ENCODE measurements at regions not wholly inside any gene's neighbourhood (a gene's known extent, or its start where the extent isn't known, plus 50 kb on each side); places are given as distances from the start of the nearest gene placed in this dataset.

- no peaks in the 10 kb centered on the region for H3K4me1 ChIP-seq (ENCODE audit: control insufficient read depth, insufficient read depth, low read length)
- H3K27me3 ChIP-seq (ENCODE audit: control insufficient read depth in 1 of 2, insufficient read depth in 2 of 2, low read length in 2 of 2), result peaks cover 4 to 10% of the 10 kb centered on the region in 2 donors
- H3K36me3 ChIP-seq (ENCODE audit: control insufficient read depth in 2 of 2, insufficient read depth in 2 of 2, low read length in 2 of 2), result no peaks in the 10 kb centered on the region
- no peaks in the 10 kb centered on the region for H3K9me3 ChIP-seq (ENCODE audit: control insufficient read depth in 2 of 2, low read length in 2 of 2)
- H3K9ac ChIP-seq (ENCODE audit: low read length in 2 of 2), result no peak overlapping the region
- H3K4me3 ChIP-seq (ENCODE audit: low read length in 2 of 2), result no peak overlapping the region
- H3K27ac ChIP-seq (ENCODE audit: low read length), result no peak overlapping the region
Measured at GRCh38 chr11:19338375-19338774, 97.6 kb upstream of the E2F8 start.

- no peak overlapping the region for H3K27ac ChIP-seq (ENCODE audit: low read length)
- no peak overlapping the region for H3K4me3 ChIP-seq (ENCODE audit: low read length in 2 of 2)
- no peaks in the 10 kb centered on the region for H3K4me1 ChIP-seq (ENCODE audit: control insufficient read depth, insufficient read depth, low read length)
- H3K9me3 ChIP-seq (ENCODE audit: control insufficient read depth in 2 of 2, low read length in 2 of 2), result no peaks in the 10 kb centered on the region
- H3K27me3 ChIP-seq (ENCODE audit: control insufficient read depth in 1 of 2, insufficient read depth in 2 of 2, low read length in 2 of 2), result peaks cover 0 to 10% of the 10 kb centered on the region in 2 donors
- no peak overlapping the region for H3K9ac ChIP-seq (ENCODE audit: low read length in 2 of 2)
- no peaks in the 10 kb centered on the region for H3K36me3 ChIP-seq (ENCODE audit: control insufficient read depth in 2 of 2, insufficient read depth in 2 of 2, low read length in 2 of 2)
Measured at GRCh38 chr11:19337779-19338178, 97.0 kb upstream of the E2F8 start.

- peaks cover 0 to 8% of the 10 kb centered on the region in 2 donors for H3K27me3 ChIP-seq (ENCODE audit: control insufficient read depth in 1 of 2, insufficient read depth in 2 of 2, low read length in 2 of 2)
- no peak overlapping the region for H3K9ac ChIP-seq (ENCODE audit: low read length in 2 of 2)
- no peaks in the 10 kb centered on the region for H3K9me3 ChIP-seq (ENCODE audit: control insufficient read depth in 2 of 2, low read length in 2 of 2)
- H3K4me1 ChIP-seq (ENCODE audit: control insufficient read depth, insufficient read depth, low read length), result no peaks in the 10 kb centered on the region
- no peaks in the 10 kb centered on the region for H3K36me3 ChIP-seq (ENCODE audit: control insufficient read depth in 2 of 2, insufficient read depth in 2 of 2, low read length in 2 of 2)
- no peak overlapping the region for H3K27ac ChIP-seq (ENCODE audit: low read length)
- no peak overlapping the region for H3K4me3 ChIP-seq (ENCODE audit: low read length in 2 of 2)
Measured at GRCh38 chr11:19336331-19336730, 95.6 kb upstream of the E2F8 start.

- Histone ChIP-seq H3K36me3 (ENCODE audit: control insufficient read depth in 2 of 2, insufficient read depth in 2 of 2, low read length in 2 of 2) (no peaks in the 10 kb centered on the region), H3K4me3 (ENCODE audit: low read length in 2 of 2) (no peak overlapping the region), H3K4me1 (ENCODE audit: control insufficient read depth, insufficient read depth, low read length) (no peaks in the 10 kb centered on the region), H3K9me3 (ENCODE audit: control insufficient read depth in 2 of 2, low read length in 2 of 2) (no peaks in the 10 kb centered on the region), H3K27ac (ENCODE audit: low read length) (no peak overlapping the region), H3K27me3 (ENCODE audit: control insufficient read depth in 1 of 2, insufficient read depth in 2 of 2, low read length in 2 of 2) (peaks cover 0 to 3% of the 10 kb centered on the region in 2 donors), H3K9ac (ENCODE audit: low read length in 2 of 2) (no peak overlapping the region)
Measured at GRCh38 chr11:19332476-19332875, 91.7 kb upstream of the E2F8 start.

- H3K36me3 ChIP-seq (ENCODE audit: control insufficient read depth in 2 of 2, insufficient read depth in 2 of 2, low read length in 2 of 2), result no peaks in the 10 kb centered on the region
- no peak overlapping the region for H3K9ac ChIP-seq (ENCODE audit: low read length in 2 of 2)
- no peak overlapping the region for H3K27ac ChIP-seq (ENCODE audit: low read length)
- no peak overlapping the region for H3K4me3 ChIP-seq (ENCODE audit: low read length in 2 of 2)
- no peaks in the 10 kb centered on the region for H3K4me1 ChIP-seq (ENCODE audit: control insufficient read depth, insufficient read depth, low read length)
- H3K9me3 ChIP-seq (ENCODE audit: control insufficient read depth in 2 of 2, low read length in 2 of 2), result no peaks in the 10 kb centered on the region
- no peaks in the 10 kb centered on the region for H3K27me3 ChIP-seq (ENCODE audit: control insufficient read depth in 1 of 2, insufficient read depth in 2 of 2, low read length in 2 of 2)
Measured at GRCh38 chr11:19330416-19330815, 89.7 kb upstream of the E2F8 start.

- Histone ChIP-seq H3K9ac (ENCODE audit: low read length in 2 of 2) (no peak overlapping the region), H3K9me3 (ENCODE audit: control insufficient read depth in 2 of 2, low read length in 2 of 2) (no peaks in the 10 kb centered on the region), H3K27me3 (ENCODE audit: control insufficient read depth in 1 of 2, insufficient read depth in 2 of 2, low read length in 2 of 2) (no peaks in the 10 kb centered on the region), H3K27ac (ENCODE audit: low read length) (no peak overlapping the region), H3K4me1 (ENCODE audit: control insufficient read depth, insufficient read depth, low read length) (no peaks in the 10 kb centered on the region), H3K4me3 (ENCODE audit: low read length in 2 of 2) (no peak overlapping the region), H3K36me3 (ENCODE audit: control insufficient read depth in 2 of 2, insufficient read depth in 2 of 2, low read length in 2 of 2) (no peaks in the 10 kb centered on the region)
Measured at GRCh38 chr11:19329970-19330369, 89.2 kb upstream of the E2F8 start.

GRCh38 chr11:19328586-19329311 is 88.0 kb upstream of the E2F8 start:
- Histone ChIP-seq H3K27ac (ENCODE audit: low read length) (no peak overlapping the region), H3K4me1 (ENCODE audit: control insufficient read depth, insufficient read depth, low read length) (no peaks in the 10 kb centered on the region), H3K9me3 (ENCODE audit: control insufficient read depth in 2 of 2, low read length in 2 of 2) (no peaks in the 10 kb centered on the region), H3K9ac (ENCODE audit: low read length in 2 of 2) (no peak overlapping the region), H3K4me3 (ENCODE audit: low read length in 2 of 2) (peak overlapping the region in 1 of 2 donors; percentile 1), H3K36me3 (ENCODE audit: control insufficient read depth in 2 of 2, insufficient read depth in 2 of 2, low read length in 2 of 2) (no peaks in the 10 kb centered on the region), H3K27me3 (ENCODE audit: control insufficient read depth in 1 of 2, insufficient read depth in 2 of 2, low read length in 2 of 2) (no peaks in the 10 kb centered on the region)

- Histone ChIP-seq H3K4me1 (ENCODE audit: control insufficient read depth, insufficient read depth, low read length) (no peaks in the 10 kb centered on the region), H3K27me3 (ENCODE audit: control insufficient read depth in 1 of 2, insufficient read depth in 2 of 2, low read length in 2 of 2) (peaks cover 0 to under 1% of the 10 kb centered on the region in 2 donors), H3K36me3 (ENCODE audit: control insufficient read depth in 2 of 2, insufficient read depth in 2 of 2, low read length in 2 of 2) (no peaks in the 10 kb centered on the region), H3K27ac (ENCODE audit: low read length) (no peak overlapping the region), H3K9me3 (ENCODE audit: control insufficient read depth in 2 of 2, low read length in 2 of 2) (no peaks in the 10 kb centered on the region), H3K4me3 (ENCODE audit: low read length in 2 of 2) (no peak overlapping the region), H3K9ac (ENCODE audit: low read length in 2 of 2) (no peak overlapping the region)
Measured at GRCh38 chr11:19327280-19327679, 86.5 kb upstream of the E2F8 start.

GRCh38 chr11:19326499-19326898 is 85.8 kb upstream of the E2F8 start:
- no peak overlapping the region for H3K27ac ChIP-seq (ENCODE audit: low read length)
- no peaks in the 10 kb centered on the region for H3K4me1 ChIP-seq (ENCODE audit: control insufficient read depth, insufficient read depth, low read length)
- peaks cover 0 to 4% of the 10 kb centered on the region in 2 donors for H3K27me3 ChIP-seq (ENCODE audit: control insufficient read depth in 1 of 2, insufficient read depth in 2 of 2, low read length in 2 of 2)
- H3K9me3 ChIP-seq (ENCODE audit: control insufficient read depth in 2 of 2, low read length in 2 of 2), result no peaks in the 10 kb centered on the region
- no peaks in the 10 kb centered on the region for H3K36me3 ChIP-seq (ENCODE audit: control insufficient read depth in 2 of 2, insufficient read depth in 2 of 2, low read length in 2 of 2)
- H3K9ac ChIP-seq (ENCODE audit: low read length in 2 of 2), result no peak overlapping the region
- H3K4me3 ChIP-seq (ENCODE audit: low read length in 2 of 2), result no peak overlapping the region

- H3K36me3 ChIP-seq (ENCODE audit: control insufficient read depth in 2 of 2, insufficient read depth in 2 of 2, low read length in 2 of 2), result no peaks in the 10 kb centered on the region
- no peaks in the 10 kb centered on the region for H3K9me3 ChIP-seq (ENCODE audit: control insufficient read depth in 2 of 2, low read length in 2 of 2)
- no peak overlapping the region for H3K27ac ChIP-seq (ENCODE audit: low read length)
- no peak overlapping the region for H3K4me3 ChIP-seq (ENCODE audit: low read length in 2 of 2)
- H3K27me3 ChIP-seq (ENCODE audit: control insufficient read depth in 1 of 2, insufficient read depth in 2 of 2, low read length in 2 of 2), result peaks cover 2 to 4% of the 10 kb centered on the region in 2 donors
- no peak overlapping the region for H3K9ac ChIP-seq (ENCODE audit: low read length in 2 of 2)
- H3K4me1 ChIP-seq (ENCODE audit: control insufficient read depth, insufficient read depth, low read length), result no peaks in the 10 kb centered on the region
Measured at GRCh38 chr11:19323502-19323901, 82.8 kb upstream of the E2F8 start.

GRCh38 chr11:19321351-19321750 is 80.6 kb upstream of the E2F8 start:
- Histone ChIP-seq H3K9ac (ENCODE audit: low read length in 2 of 2) (no peak overlapping the region), H3K36me3 (ENCODE audit: control insufficient read depth in 2 of 2, insufficient read depth in 2 of 2, low read length in 2 of 2) (no peaks in the 10 kb centered on the region), H3K4me3 (ENCODE audit: low read length in 2 of 2) (no peak overlapping the region), H3K27me3 (ENCODE audit: control insufficient read depth in 1 of 2, insufficient read depth in 2 of 2, low read length in 2 of 2) (peaks cover 2 to 4% of the 10 kb centered on the region in 2 donors), H3K4me1 (ENCODE audit: control insufficient read depth, insufficient read depth, low read length) (peaks cover 11% of the 10 kb centered on the region), H3K9me3 (ENCODE audit: control insufficient read depth in 2 of 2, low read length in 2 of 2) (no peaks in the 10 kb centered on the region), H3K27ac (ENCODE audit: low read length) (no peak overlapping the region)
